Fibroblast of lung (primary cell): ENCODE measurements at regions not wholly inside any gene's neighbourhood (a gene's known extent, or its start where the extent isn't known, plus 50 kb on each side); places are given as distances from the start of the nearest gene placed in this dataset.
A peak's percentile ranks its signal among the peaks of the same experiment; 100 is the strongest.

Experiments used
- EZH2 ChIP-seq: IDR thresholded peaks from 2 replicates; pipeline ENCODE4 v1.5.1; 2012; ENCODE audit warnings: low read length, control low read depth, mild to moderate bottlenecking; ENCODE audit errors: missing control alignments
- TF ChIP-seq, protein P1 (sequence below), 2 donors: IDR thresholded peaks in 1 of 2; conservative IDR thresholded peaks in 1 of 2; 1 replicate in 1 of 2; 2 replicates in 1 of 2; pipeline ENCODE4 v1.5.1; 2011 to 2012; ENCODE audit warnings: low read length in 2 of 2, control low read depth in 1 of 2, inconsistent platforms in 1 of 2, low read depth in 1 of 2, mild to moderate bottlenecking in 1 of 2

DNA sequence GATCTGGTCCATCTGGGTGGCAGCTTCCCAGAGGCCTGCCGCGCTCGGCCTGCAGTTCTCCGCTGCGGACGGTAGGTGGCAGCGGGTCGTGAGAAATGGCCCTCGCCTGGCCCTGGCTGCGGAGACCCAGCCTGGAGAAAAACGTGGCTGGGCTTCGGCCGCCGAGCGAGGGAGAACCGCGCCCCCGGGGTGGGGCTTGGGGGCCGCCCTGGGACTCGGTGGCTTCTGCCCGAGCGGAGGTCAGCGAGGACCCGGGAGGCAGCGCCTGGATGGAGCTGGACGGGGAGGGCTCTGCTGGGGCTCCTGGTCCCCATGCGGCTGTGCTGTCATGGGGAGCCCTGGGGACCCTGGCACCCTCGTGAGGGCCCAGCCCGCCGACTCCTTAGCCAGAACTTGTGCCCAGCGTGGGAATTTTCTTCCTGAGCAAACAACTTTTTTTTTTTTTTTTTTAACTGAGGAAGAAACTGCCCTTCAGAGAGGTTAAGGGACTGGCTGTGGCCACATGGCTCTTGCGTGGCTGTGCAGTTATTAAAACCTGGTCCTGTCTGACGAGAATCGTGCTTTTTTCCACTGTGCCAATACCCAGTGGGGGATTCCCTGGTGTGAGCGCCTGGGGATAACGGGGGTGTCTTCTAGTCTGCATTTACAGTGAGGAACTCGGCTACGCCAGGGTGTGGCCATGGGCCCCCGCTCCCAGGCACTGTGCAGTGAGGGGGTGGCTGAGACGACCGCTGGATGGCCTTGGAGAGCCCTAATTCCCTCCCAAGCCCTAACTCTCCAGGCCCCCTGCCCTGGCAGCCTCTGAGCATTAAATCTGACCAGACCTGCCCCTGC is 535.6 kb downstream of the INSC start:
- TF ChIP-seq, protein P1, sequence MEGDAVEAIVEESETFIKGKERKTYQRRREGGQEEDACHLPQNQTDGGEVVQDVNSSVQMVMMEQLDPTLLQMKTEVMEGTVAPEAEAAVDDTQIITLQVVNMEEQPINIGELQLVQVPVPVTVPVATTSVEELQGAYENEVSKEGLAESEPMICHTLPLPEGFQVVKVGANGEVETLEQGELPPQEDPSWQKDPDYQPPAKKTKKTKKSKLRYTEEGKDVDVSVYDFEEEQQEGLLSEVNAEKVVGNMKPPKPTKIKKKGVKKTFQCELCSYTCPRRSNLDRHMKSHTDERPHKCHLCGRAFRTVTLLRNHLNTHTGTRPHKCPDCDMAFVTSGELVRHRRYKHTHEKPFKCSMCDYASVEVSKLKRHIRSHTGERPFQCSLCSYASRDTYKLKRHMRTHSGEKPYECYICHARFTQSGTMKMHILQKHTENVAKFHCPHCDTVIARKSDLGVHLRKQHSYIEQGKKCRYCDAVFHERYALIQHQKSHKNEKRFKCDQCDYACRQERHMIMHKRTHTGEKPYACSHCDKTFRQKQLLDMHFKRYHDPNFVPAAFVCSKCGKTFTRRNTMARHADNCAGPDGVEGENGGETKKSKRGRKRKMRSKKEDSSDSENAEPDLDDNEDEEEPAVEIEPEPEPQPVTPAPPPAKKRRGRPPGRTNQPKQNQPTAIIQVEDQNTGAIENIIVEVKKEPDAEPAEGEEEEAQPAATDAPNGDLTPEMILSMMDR (conservative IDR thresholded peaks at IDR 0.05 in 1 of 2, IDR thresholded peaks at IDR 0.05 in 1 of 2; ENCODE audit: low read depth in 1 of 2, low read length in 2 of 2), result peak; percentile 90 to 91
- no peak for TF ChIP-seq EZH2
